ENCODE measurements at regions not wholly inside any gene's neighbourhood (a gene's known extent, or its start where the extent isn't known, plus 50 kb on each side); places are given as distances from the start of the nearest gene placed in this dataset.

DNA sequence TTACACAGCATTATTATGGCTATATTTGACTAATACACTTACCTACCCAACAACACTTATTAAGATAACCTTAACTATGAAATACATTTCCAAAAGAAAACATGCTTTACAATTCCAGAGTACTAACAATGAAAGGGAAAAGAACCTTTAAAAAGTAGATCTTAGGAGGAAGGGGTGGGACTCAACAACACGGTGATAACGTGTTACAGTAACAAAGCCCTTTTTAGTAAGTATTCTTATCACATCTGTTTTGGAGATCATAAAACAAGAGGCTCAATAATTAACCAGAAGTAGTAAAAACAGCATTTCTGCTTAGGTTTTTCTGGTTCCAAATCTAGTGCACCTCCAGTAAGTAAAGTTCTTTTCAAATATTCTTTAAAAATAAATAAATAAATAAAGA lies 202.1 kb upstream of the SLC7A11 start:
- TF ChIP-seq POLR2A (IDR thresholded peaks at IDR 0.05) = no peak
- TF ChIP-seq, protein P1, sequence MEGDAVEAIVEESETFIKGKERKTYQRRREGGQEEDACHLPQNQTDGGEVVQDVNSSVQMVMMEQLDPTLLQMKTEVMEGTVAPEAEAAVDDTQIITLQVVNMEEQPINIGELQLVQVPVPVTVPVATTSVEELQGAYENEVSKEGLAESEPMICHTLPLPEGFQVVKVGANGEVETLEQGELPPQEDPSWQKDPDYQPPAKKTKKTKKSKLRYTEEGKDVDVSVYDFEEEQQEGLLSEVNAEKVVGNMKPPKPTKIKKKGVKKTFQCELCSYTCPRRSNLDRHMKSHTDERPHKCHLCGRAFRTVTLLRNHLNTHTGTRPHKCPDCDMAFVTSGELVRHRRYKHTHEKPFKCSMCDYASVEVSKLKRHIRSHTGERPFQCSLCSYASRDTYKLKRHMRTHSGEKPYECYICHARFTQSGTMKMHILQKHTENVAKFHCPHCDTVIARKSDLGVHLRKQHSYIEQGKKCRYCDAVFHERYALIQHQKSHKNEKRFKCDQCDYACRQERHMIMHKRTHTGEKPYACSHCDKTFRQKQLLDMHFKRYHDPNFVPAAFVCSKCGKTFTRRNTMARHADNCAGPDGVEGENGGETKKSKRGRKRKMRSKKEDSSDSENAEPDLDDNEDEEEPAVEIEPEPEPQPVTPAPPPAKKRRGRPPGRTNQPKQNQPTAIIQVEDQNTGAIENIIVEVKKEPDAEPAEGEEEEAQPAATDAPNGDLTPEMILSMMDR (IDR thresholded peaks at IDR 0.05) = no peak

Measured in lower leg skin (tissue), 3 donors.